Osteoblast (primary cell): ENCODE measurements at regions not wholly inside any gene's neighbourhood (a gene's known extent, or its start where the extent isn't known, plus 50 kb on each side); places are given as distances from the start of the nearest gene placed in this dataset.

Source experiments
- DNase-seq: peaks from one replicate; pipeline ENCODE4 v3.0.0; 2011; ENCODE audit warnings: low spot score, mixed read lengths; ENCODE audit not compliant: insufficient read length; ENCODE audit errors: missing footprints
- H2AFZ ChIP-seq: 2 replicates; pipeline ENCODE4 v1.6.0; 2011; ENCODE audit warnings: mild to moderate bottlenecking, low read length
- H3K27ac ChIP-seq: 2 replicates; pipeline ENCODE4 v1.5.1; 2011; ENCODE audit warnings: mild to moderate bottlenecking, low read depth, low read length, moderate library complexity
- H3K27me3 ChIP-seq: 2 replicates; pipeline ENCODE4 v1.6.0; 2012; ENCODE audit warnings: mild to moderate bottlenecking, control low read depth, inconsistent platforms, low read length, moderate library complexity; ENCODE audit not compliant: insufficient read depth
- H3K36me3 ChIP-seq: 2 replicates; pipeline ENCODE4 v1.5.1; 2011; ENCODE audit warnings: mild to moderate bottlenecking, low read length, control low read depth, moderate library complexity; ENCODE audit not compliant: insufficient read depth
- H3K4me1 ChIP-seq: 2 replicates; pipeline ENCODE4 v1.5.1; 2011; ENCODE audit warnings: mild to moderate bottlenecking, low read length, control low read depth, moderate library complexity; ENCODE audit not compliant: insufficient read depth
- H3K4me2 ChIP-seq: 2 replicates; pipeline ENCODE4 v1.6.0; 2011; ENCODE audit warnings: mild to moderate bottlenecking, low read length; ENCODE audit not compliant: insufficient read depth
- H3K4me3 ChIP-seq: fragments of 200-600 bp; sonication (generic); 3 replicates; pipeline ENCODE4 v1.5.1; 2012; ENCODE audit warnings: mild to moderate bottlenecking, low read length, inconsistent platforms; ENCODE audit not compliant: insufficient read depth
- H3K79me2 ChIP-seq: 2 replicates; pipeline ENCODE4 v1.6.0; 2012; ENCODE audit warnings: mild to moderate bottlenecking, low read length, control low read depth, inconsistent platforms; ENCODE audit not compliant: insufficient read depth
- H3K9me3 ChIP-seq: 2 replicates; pipeline ENCODE4 v1.5.1; 2011; ENCODE audit warnings: low read depth, low read length, control low read depth
- H4K20me1 ChIP-seq: 2 replicates; pipeline ENCODE4 v1.6.0; 2012; ENCODE audit warnings: mild to moderate bottlenecking, low read length, control low read depth; ENCODE audit not compliant: insufficient read depth
- CTCF ChIP-seq: IDR thresholded peaks from 2 replicates; pipeline ENCODE4 v1.5.1; 2011; ENCODE audit warnings: mild to moderate bottlenecking, low read depth, low read length, moderate library complexity; ENCODE audit errors: extremely low read depth

GRCh38 chr12:25723336-25723735 lies 170.3 kb upstream of the LMNTD1 start:
- Histone ChIP-seq H2AFZ (no peak overlapping the region), H3K9me3 (no peaks in the 10 kb centered on the region), H3K36me3 (no peaks in the 10 kb centered on the region), H3K4me1 (peaks cover 16% of the 10 kb centered on the region), H3K79me2 (no peaks in the 10 kb centered on the region), H3K27me3 (peaks cover 3% of the 10 kb centered on the region), H3K27ac (no peak overlapping the region), H3K4me2 (no peak overlapping the region), H3K4me3 (no peak overlapping the region), H4K20me1 (no peaks in the 10 kb centered on the region)
- no peak for DNase-seq
- no peak for TF ChIP-seq CTCF

- H2AFZ ChIP-seq: no peak overlapping the region
- no peak overlapping the region for H3K4me3 ChIP-seq
- H3K4me2 ChIP-seq: peak overlapping the region; percentile 54
- H3K27me3 ChIP-seq: peaks cover 3% of the 10 kb centered on the region
- peak; percentile 21 for DNase-seq
- no peak for TF ChIP-seq CTCF
- H3K27ac ChIP-seq: peak overlapping the region; percentile 25
- no peaks in the 10 kb centered on the region for H3K79me2 ChIP-seq
- no peaks in the 10 kb centered on the region for H3K9me3 ChIP-seq
- H4K20me1 ChIP-seq: no peaks in the 10 kb centered on the region
- H3K36me3 ChIP-seq: no peaks in the 10 kb centered on the region
- peaks cover 16% of the 10 kb centered on the region for H3K4me1 ChIP-seq
Observed at GRCh38 chr12:25723921-25724491, 170.9 kb upstream of the LMNTD1 start.

DNA sequence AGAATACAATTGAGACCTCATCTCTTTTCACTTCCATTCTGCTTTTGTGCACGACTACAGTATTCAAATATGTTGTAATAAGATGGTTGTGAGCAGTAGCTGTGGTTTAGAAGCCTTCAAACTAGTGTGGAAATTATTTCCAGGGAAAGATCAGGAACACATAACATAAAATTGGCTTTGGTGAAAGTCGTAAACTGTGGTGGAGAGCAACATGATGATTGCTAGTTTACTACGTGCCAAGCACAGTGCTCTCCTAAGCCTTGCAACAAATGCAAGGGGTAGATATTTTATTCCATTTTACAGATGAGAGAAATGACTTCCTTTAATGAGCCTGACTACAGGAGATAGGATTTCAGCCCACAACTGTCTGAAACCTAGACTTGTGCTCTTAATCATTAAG lies 172.4 kb upstream of the LMNTD1 start:
- no peak overlapping the region for H3K27ac ChIP-seq

GRCh38 chr12:25725931-25726330 lies 172.8 kb upstream of the LMNTD1 start:
- Histone ChIP-seq H3K27ac (no peak overlapping the region), H3K79me2 (no peaks in the 10 kb centered on the region), H3K36me3 (no peaks in the 10 kb centered on the region), H3K4me1 (peaks cover 16% of the 10 kb centered on the region), H3K4me3 (no peak overlapping the region), H4K20me1 (no peaks in the 10 kb centered on the region), H3K9me3 (no peaks in the 10 kb centered on the region), H2AFZ (no peak overlapping the region), H3K27me3 (no peaks in the 10 kb centered on the region), H3K4me2 (no peak overlapping the region)
- no peak for TF ChIP-seq CTCF
- no peak for DNase-seq

More for the DNA sequence above, 172.4 kb upstream of the LMNTD1 start:
- Histone ChIP-seq H3K4me1 (peaks cover 16% of the 10 kb centered on the region), H2AFZ (no peak overlapping the region), H3K27me3 (peaks cover 1% of the 10 kb centered on the region), H4K20me1 (no peaks in the 10 kb centered on the region), H3K79me2 (no peaks in the 10 kb centered on the region), H3K36me3 (no peaks in the 10 kb centered on the region), H3K9me3 (no peaks in the 10 kb centered on the region), H3K4me2 (no peak overlapping the region), H3K4me3 (no peak overlapping the region)
- no peak for TF ChIP-seq CTCF
- no peak for DNase-seq
